Endothelial cell of hepatic sinusoid (primary cell): ENCODE measurements at regions not wholly inside any gene's neighbourhood (a gene's known extent, or its start where the extent isn't known, plus 50 kb on each side); places are given as distances from the start of the nearest gene placed in this dataset.

Experiments used
- in situ Hi-C: cut with HindIII; loops from 2 replicates; pipeline ENCODE4 v1.10.0; 2017; ENCODE audit warnings: low sequenced_read_pairs

- in situ Hi-C loops: no loop called here
These were observed 1173.4 kb downstream of the AMY1C start for GRCh38 chr1:104923075-104923474.

GRCh38 chr1:104929280-104929679, 1179.6 kb downstream of the AMY1C start:
- in situ Hi-C loops: no loop called here

- in situ Hi-C loops: no loop called here
These were observed 1182.6 kb downstream of the AMY1C start for GRCh38 chr1:104932030-104932915.

- in situ Hi-C loops: no loop called here
These were observed 1183.4 kb downstream of the AMY1C start for GRCh38 chr1:104932949-104933679.

GRCh38 chr1:104933846-104934245, 1184.1 kb downstream of the AMY1C start:
- in situ Hi-C loops: no loop called here

- in situ Hi-C loops: no loop called here
These were observed 1195.7 kb downstream of the AMY1C start for GRCh38 chr1:104945406-104945805.

- in situ Hi-C loops: no loop called here
These were observed 1197.0 kb downstream of the AMY1C start for GRCh38 chr1:104946558-104947210.

GRCh38 chr1:104953555-104953954, 1203.9 kb downstream of the AMY1C start:
- in situ Hi-C loops: no loop called here

- in situ Hi-C loops: no loop called here
These were observed 1223.8 kb downstream of the AMY1C start for GRCh38 chr1:104973516-104973915.

GRCh38 chr1:104979651-104980050, 1230.0 kb downstream of the AMY1C start:
- in situ Hi-C loops: no loop called here

GRCh38 chr1:104987210-104987609, 1237.5 kb downstream of the AMY1C start:
- in situ Hi-C loops: no loop called here

GRCh38 chr1:104989012-104989411, 1239.3 kb downstream of the AMY1C start:
- in situ Hi-C loops: no loop called here

- in situ Hi-C loops: no loop called here
These were observed 1242.0 kb downstream of the AMY1C start for GRCh38 chr1:104991702-104992101.

GRCh38 chr1:105000793-105001192, 1251.1 kb downstream of the AMY1C start:
- in situ Hi-C loops: no loop called here

GRCh38 chr1:105004515-105004914, 1254.8 kb downstream of the AMY1C start:
- in situ Hi-C loops: no loop called here

GRCh38 chr1:105005594-105006195, 1256.0 kb downstream of the AMY1C start:
- in situ Hi-C loops: no loop called here

GRCh38 chr1:105017587-105017986, 1267.9 kb downstream of the AMY1C start:
- in situ Hi-C loops: no loop called here

GRCh38 chr1:105023719-105024118, 1274.0 kb downstream of the AMY1C start:
- in situ Hi-C loops: no loop called here

GRCh38 chr1:105027838-105028471, 1278.3 kb downstream of the AMY1C start:
- in situ Hi-C loops: no loop called here

GRCh38 chr1:105072446-105072845, 1322.7 kb downstream of the AMY1C start:
- in situ Hi-C loops: no loop called here

GRCh38 chr1:105072850-105073249, 1323.2 kb downstream of the AMY1C start:
- in situ Hi-C loops: no loop called here
